ENCODE measurements at regions not wholly inside any gene's neighbourhood (a gene's known extent, or its start where the extent isn't known, plus 50 kb on each side); places are given as distances from the start of the nearest gene placed in this dataset.

GRCh38 chr2:42879121-42879705 lies 86.8 kb upstream of the HAAO start:
- TF ChIP-seq CTCF (IDR thresholded peaks at IDR 0.05; ENCODE audit: insufficient read depth, low read depth, low read length): no peak
- DNase-seq (ENCODE audit: low read depth): no peak
- no peak overlapping the region for H3K4me3 ChIP-seq (ENCODE audit: low read depth, low read length)

GRCh38 chr2:42878581-42878980 lies 86.2 kb upstream of the HAAO start:
- no peak overlapping the region for H3K4me3 ChIP-seq (ENCODE audit: low read depth, low read length)
- DNase-seq (ENCODE audit: low read depth): no peak
- TF ChIP-seq CTCF (IDR thresholded peaks at IDR 0.05; ENCODE audit: insufficient read depth, low read depth, low read length): no peak

GRCh38 chr2:42877936-42878335 lies 85.6 kb upstream of the HAAO start:
- no peak for DNase-seq (ENCODE audit: low read depth)
- TF ChIP-seq CTCF (IDR thresholded peaks at IDR 0.05; ENCODE audit: insufficient read depth, low read depth, low read length): no peak
- no peak overlapping the region for H3K4me3 ChIP-seq (ENCODE audit: low read depth, low read length)

- TF ChIP-seq CTCF (IDR thresholded peaks at IDR 0.05; ENCODE audit: insufficient read depth, low read depth, low read length): no peak
- DNase-seq (ENCODE audit: low read depth): peak; percentile 28
- no peak overlapping the region for H3K4me3 ChIP-seq (ENCODE audit: low read depth, low read length)
Observed at GRCh38 chr2:42877511-42877910, 85.1 kb upstream of the HAAO start.

GRCh38 chr2:42876326-42876751 lies 84.0 kb upstream of the HAAO start:
- peak; percentile 96 for DNase-seq (ENCODE audit: low read depth)
- no peak overlapping the region for H3K4me3 ChIP-seq (ENCODE audit: low read depth, low read length)
- no peak for TF ChIP-seq CTCF (IDR thresholded peaks at IDR 0.05; ENCODE audit: insufficient read depth, low read depth, low read length)

GRCh38 chr2:42875880-42876279 lies 83.5 kb upstream of the HAAO start:
- DNase-seq (ENCODE audit: low read depth): no peak
- H3K4me3 ChIP-seq (ENCODE audit: low read depth, low read length): no peak overlapping the region
- no peak for TF ChIP-seq CTCF (IDR thresholded peaks at IDR 0.05; ENCODE audit: insufficient read depth, low read depth, low read length)

Data from fibroblast of villous mesenchyme (primary cell).